HG02852 (cell line): ENCODE measurements at regions not wholly inside any gene's neighbourhood (a gene's known extent, or its start where the extent isn't known, plus 50 kb on each side); places are given as distances from the start of the nearest gene placed in this dataset.

Source experiments
- ATAC-seq: cut with Tn5 transposase; IDR thresholded peaks from one replicate; pipeline ENCODE4 v1.9.1; 2021; ENCODE audit warnings: mild to moderate bottlenecking, moderate library complexity; ENCODE audit not compliant: unreplicated experiment

GRCh38 chr9:1946526-1947283, 68.4 kb upstream of the SMARCA2 start:
- no peak for ATAC-seq

- no peak for ATAC-seq
Observed at GRCh38 chr9:1947438-1947837, 67.7 kb upstream of the SMARCA2 start.

GRCh38 chr9:1948541-1948940, 66.6 kb upstream of the SMARCA2 start:
- ATAC-seq: no peak

- ATAC-seq: no peak
Observed at GRCh38 chr9:1951446-1951845, 63.7 kb upstream of the SMARCA2 start.

- ATAC-seq: no peak
Observed at GRCh38 chr9:1952001-1952400, 63.1 kb upstream of the SMARCA2 start.

GRCh38 chr9:1954238-1954637, 60.9 kb upstream of the SMARCA2 start:
- ATAC-seq: no peak

- no peak for ATAC-seq
Observed at GRCh38 chr9:1956958-1957357, 58.2 kb upstream of the SMARCA2 start.

- no peak for ATAC-seq
Observed at GRCh38 chr9:1957856-1958255, 57.3 kb upstream of the SMARCA2 start.

GRCh38 chr9:1959371-1959770, 55.8 kb upstream of the SMARCA2 start:
- no peak for ATAC-seq

GRCh38 chr9:1960342-1961042, 54.7 kb upstream of the SMARCA2 start:
- ATAC-seq: no peak

- no peak for ATAC-seq
Observed at GRCh38 chr9:1962122-1962521, 53.0 kb upstream of the SMARCA2 start.

- ATAC-seq: no peak
Observed at GRCh38 chr9:1962588-1963106, 52.5 kb upstream of the SMARCA2 start.

- no peak for ATAC-seq
Observed at GRCh38 chr9:1964093-1964492, 51.1 kb upstream of the SMARCA2 start.
